IMR-90 (cell line): ENCODE measurements at regions not wholly inside any gene's neighbourhood (a gene's known extent, or its start where the extent isn't known, plus 50 kb on each side); places are given as distances from the start of the nearest gene placed in this dataset.

Experiments
- ATAC-seq: fragments of 200-7000 bp; cut with Tn5 transposase; 2 replicates; pipeline ENCODE4 v1.9.1; 2020; ENCODE audit warnings: low read depth, mild to moderate bottlenecking, moderate library complexity
- BruUV-seq: library from RNA; stranded (reverse); fragments of 400-500 nt; replicated peaks from 2 replicates; lab custom pipeline; 2021; lab: Mats Ljungman, UMichigan
- CTCF ChIA-PET: fragments of 300-600 bp; formaldehyde crosslinking; extraction: SDS; loops from one replicate; lab custom pipeline; 2021; ENCODE audit warnings: antibody characterized with exemption; lab: Yijun Ruan, JAX
- POLR2A ChIA-PET: fragments of 300-600 bp; sonication (Branson Sonifier 250); formaldehyde crosslinking; loops from one replicate; lab custom pipeline; 2022; ENCODE audit warnings: antibody characterized with exemption; ENCODE audit not compliant: unreplicated experiment; lab: Charles Lee
- DNase-seq: peaks from one replicate; pipeline ENCODE4 v3.0.0; 2013
- H2AFZ ChIP-seq: replicated peaks from 2 replicates; pipeline ENCODE3; 2013; ENCODE audit warnings: low read length, mild to moderate bottlenecking; ENCODE audit not compliant: poor library complexity
- H2AK5ac ChIP-seq: 2 replicates; pipeline ENCODE4 v1.6.1; 2013; ENCODE audit warnings: low read depth, low read length, inconsistent platforms
- H2AK9ac ChIP-seq: replicated peaks from 2 replicates; pipeline ENCODE3; 2013; ENCODE audit warnings: mild to moderate bottlenecking, low read depth, low read length, moderate library complexity; ENCODE audit not compliant: poor library complexity
- H2BK120ac ChIP-seq: 2 replicates; pipeline ENCODE4 v1.6.1; 2013; ENCODE audit warnings: low read depth, low read length, inconsistent platforms
- H2BK15ac ChIP-seq: 3 replicates; pipeline ENCODE4 v1.6.1; 2013; ENCODE audit warnings: low read depth, low read length, inconsistent platforms
- H2BK20ac ChIP-seq: 2 replicates; pipeline ENCODE4 v1.6.1; 2013; ENCODE audit warnings: low read depth, mild to moderate bottlenecking, inconsistent platforms, low read length, moderate library complexity
- H2BK5ac ChIP-seq: 2 replicates; pipeline ENCODE4 v1.6.1; 2013; ENCODE audit warnings: mild to moderate bottlenecking, low read depth, low read length, inconsistent platforms; ENCODE audit not compliant: poor library complexity, severe bottlenecking
- H3K14ac ChIP-seq: replicated peaks from 2 replicates; pipeline ENCODE4 v1.6.1; 2013; ENCODE audit warnings: low read depth, low read length, inconsistent platforms
- H3K18ac ChIP-seq: 2 replicates; pipeline ENCODE4 v1.6.1; 2013; ENCODE audit warnings: low read depth, low read length, control low read depth
- H3K23ac ChIP-seq: 2 replicates; pipeline ENCODE4 v1.6.1; 2013; ENCODE audit warnings: low read depth, low read length, inconsistent platforms
- H3K27ac ChIP-seq: 2 replicates; pipeline ENCODE4 v1.5.1; 2013; ENCODE audit warnings: mild to moderate bottlenecking, control low read depth, low read length; ENCODE audit not compliant: insufficient read depth
- H3K27me3 ChIP-seq: 2 replicates; pipeline ENCODE4 v1.6.1; 2013; ENCODE audit warnings: low read length; ENCODE audit not compliant: control insufficient read depth, insufficient read depth
- H3K36me3 ChIP-seq: 2 replicates; pipeline ENCODE4 v1.6.1; 2013; ENCODE audit warnings: low read length, mixed read lengths; ENCODE audit not compliant: control insufficient read depth, insufficient read depth
- H3K4ac ChIP-seq: 2 replicates; pipeline ENCODE4 v1.6.1; 2013; ENCODE audit warnings: low read depth, low read length, inconsistent platforms
- H3K4me1 ChIP-seq: 2 replicates; pipeline ENCODE4 v1.6.1; 2013; ENCODE audit warnings: low read length, mixed read lengths; ENCODE audit not compliant: control insufficient read depth, insufficient read depth
- H3K4me2 ChIP-seq: 2 replicates; pipeline ENCODE4 v1.6.1; 2013; ENCODE audit warnings: low read depth, mild to moderate bottlenecking, control low read depth, low read length, moderate library complexity
- H3K4me3 ChIP-seq: 2 replicates; pipeline ENCODE4 v1.5.1; 2013; ENCODE audit warnings: low read depth, mild to moderate bottlenecking, control low read depth, low read length, moderate library complexity; ENCODE audit not compliant: insufficient read depth
- H3K56ac ChIP-seq: 2 replicates; pipeline ENCODE4 v1.6.1; 2013; ENCODE audit warnings: low read length, inconsistent platforms; ENCODE audit not compliant: insufficient read depth; ENCODE audit errors: extremely low read depth
- H3K79me1 ChIP-seq, 2 experiments: 2 replicates each; pipeline ENCODE4 v1.6.1; 2013; ENCODE audit warnings: low read length in 2 of 2, inconsistent platforms in 1 of 2, low read depth in 1 of 2
- H3K9ac ChIP-seq: 2 replicates; pipeline ENCODE4 v1.6.1; 2013; ENCODE audit warnings: low read depth, low read length, control low read depth
- H3K9me1 ChIP-seq: 2 replicates; pipeline ENCODE4 v1.6.1; 2013; ENCODE audit warnings: low read length, inconsistent platforms; ENCODE audit not compliant: insufficient read depth
- H3K9me3 ChIP-seq: 2 replicates; pipeline ENCODE4 v1.6.1; 2013; ENCODE audit warnings: low read length; ENCODE audit not compliant: control insufficient read depth, insufficient read depth
- H4K20me1 ChIP-seq: 2 replicates; pipeline ENCODE4 v1.6.1; 2013; ENCODE audit warnings: low read length, inconsistent platforms; ENCODE audit not compliant: insufficient read depth
- H4K5ac ChIP-seq: 2 replicates; pipeline ENCODE4 v1.6.1; 2013; ENCODE audit warnings: mild to moderate bottlenecking, low read depth, low read length, control low read depth
- H4K8ac ChIP-seq, 2 experiments: 2 replicates each; pipeline ENCODE4 v1.6.1; 2013; ENCODE audit warnings: low read depth in 2 of 2, low read length in 2 of 2, control low read depth in 1 of 2, inconsistent platforms in 1 of 2
- H4K91ac ChIP-seq: 2 replicates; pipeline ENCODE4 v1.6.1; 2013; ENCODE audit warnings: low read depth, low read length, inconsistent platforms; ENCODE audit not compliant: insufficient read depth
- BHLHE40 ChIP-seq: fragments of 150-350 bp; IDR thresholded peaks from 2 replicates; pipeline ENCODE4 v1.6.1; 2016; ENCODE audit warnings: mild to moderate bottlenecking, low read depth, low read length
- CEBPB ChIP-seq: IDR thresholded peaks from 2 replicates; pipeline ENCODE4 v1.6.1; 2012; ENCODE audit warnings: low read depth, low read length, improper control_type of control experiment
- CHD1 ChIP-seq: IDR thresholded peaks from 2 replicates; pipeline ENCODE4 v1.6.1; 2012; ENCODE audit warnings: low read depth, low read length, improper control_type of control experiment
- FOS ChIP-seq: fragments of 150-350 bp; IDR thresholded peaks from 2 replicates; pipeline ENCODE4 v1.6.1; 2016; ENCODE audit warnings: low read depth, low read length
- MAFK ChIP-seq: IDR thresholded peaks from 2 replicates; pipeline ENCODE4 v1.6.1; 2012; ENCODE audit warnings: low read depth, low read length, improper control_type of control experiment
- MXI1 ChIP-seq: IDR thresholded peaks from 2 replicates; pipeline ENCODE4 v1.6.1; 2012; ENCODE audit warnings: low read depth, mild to moderate bottlenecking, low read length, moderate library complexity, borderline replicate concordance
- NFE2L2 ChIP-seq: fragments of 150-350 bp; IDR thresholded peaks from 2 replicates; pipeline ENCODE4 v1.6.1; 2016; ENCODE audit warnings: low read depth, mild to moderate bottlenecking, low read length
- POLR2A ChIP-seq: IDR thresholded peaks from 2 replicates; pipeline ENCODE4 v1.6.1; 2012; ENCODE audit warnings: mild to moderate bottlenecking, low read depth, low read length
- RAD21 ChIP-seq: IDR thresholded peaks from 2 replicates; pipeline ENCODE4 v1.6.1; 2012; ENCODE audit warnings: low read length, improper control_type of control experiment
- RCOR1 ChIP-seq: IDR thresholded peaks from 2 replicates; pipeline ENCODE4 v1.6.1; 2012; ENCODE audit warnings: mild to moderate bottlenecking, low read length, improper control_type of control experiment; ENCODE audit not compliant: insufficient replicate concordance
- RFX5 ChIP-seq: IDR thresholded peaks from 2 replicates; pipeline ENCODE4 v1.8.0; 2012; ENCODE audit warnings: low read depth, mild to moderate bottlenecking, low read length, moderate library complexity
- WGBS, 2 experiments: methylation state at CpG; one replicate each; pipeline versions ENCODE4 v1.1.5 to v1.1.7; 2013; ENCODE audit warnings: missing lambda C conversion rate in 2 of 2; ENCODE audit not compliant: insufficient read length in 1 of 2; ENCODE audit errors: extremely low coverage in 2 of 2; 5-methylcytosine and 5-hydroxymethylcytosine counted together
- dilution Hi-C: fragments of 300-500 bp; cut with HindIII; formaldehyde crosslinking; loops from one replicate; pipeline ENCODE4 v1.14.3; 2018; ENCODE audit warnings: low sequenced_read_pairs; ENCODE audit not compliant: unreplicated experiment
- in situ Hi-C: fragments of 300-500 bp; cut with MboI; formaldehyde crosslinking; loops from 3 replicates; pipeline ENCODE4 v1.14.3; 2019; ENCODE audit warnings: low sequenced_read_pairs, inconsistent platforms, mixed read lengths
- intact Hi-C: fragments of 100-400 bp; cut with micrococcal nuclease; formaldehyde crosslinking; loops from 2 replicates; pipeline ENCODE4 v1.10.0; 2022
- TF ChIP-seq, protein P1 (sequence below): conservative IDR thresholded peaks from 2 replicates; pipeline ENCODE4 v1.5.1; 2012; ENCODE audit warnings: mild to moderate bottlenecking, low read depth, low read length, improper control_type of control experiment

DNA sequence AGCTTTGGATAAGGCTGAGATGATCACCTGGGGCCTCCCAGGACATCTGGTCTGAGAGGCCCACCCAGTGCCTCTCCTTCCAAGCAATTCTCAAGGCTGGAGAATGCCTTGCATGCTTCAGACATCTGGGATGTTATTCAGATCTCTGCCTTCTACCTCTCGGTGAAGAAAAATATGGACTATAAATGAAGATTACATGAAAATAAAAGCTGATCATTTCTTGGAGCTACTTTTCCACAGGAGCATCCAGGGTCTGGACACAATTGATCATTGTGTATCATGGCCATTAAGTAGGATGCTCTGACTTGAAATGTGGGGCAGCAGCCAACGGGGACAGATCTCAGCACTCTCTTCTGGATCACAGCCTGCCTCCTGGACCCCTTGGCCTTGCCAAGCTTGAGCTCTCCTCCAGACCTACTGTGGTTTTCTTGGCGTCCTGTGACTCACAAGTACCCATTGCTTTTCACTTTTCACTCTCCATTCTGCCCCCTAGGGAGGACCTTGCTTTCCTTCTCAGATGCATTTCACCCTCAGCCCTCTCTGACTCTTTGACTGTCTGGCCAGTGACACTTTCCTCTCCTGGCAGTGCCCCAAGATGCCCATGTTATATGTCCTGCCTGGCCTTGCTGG is 203.1 kb downstream of the INSIG2 start:
- H3K9me3 ChIP-seq = no peaks in the 10 kb centered on the region
- no peak overlapping the region for H2BK5ac ChIP-seq
- no peak overlapping the region for H3K4me2 ChIP-seq
- no peak for TF ChIP-seq RAD21
- no peak for TF ChIP-seq NFE2L2
- no peak for TF ChIP-seq RCOR1
- no peak for TF ChIP-seq BHLHE40
- TF ChIP-seq POLR2A = no peak
- TF ChIP-seq RFX5 = no peak
- TF ChIP-seq MXI1 = no peak
- TF ChIP-seq CEBPB = no peak
- no peak for TF ChIP-seq CHD1
- TF ChIP-seq, protein P1, sequence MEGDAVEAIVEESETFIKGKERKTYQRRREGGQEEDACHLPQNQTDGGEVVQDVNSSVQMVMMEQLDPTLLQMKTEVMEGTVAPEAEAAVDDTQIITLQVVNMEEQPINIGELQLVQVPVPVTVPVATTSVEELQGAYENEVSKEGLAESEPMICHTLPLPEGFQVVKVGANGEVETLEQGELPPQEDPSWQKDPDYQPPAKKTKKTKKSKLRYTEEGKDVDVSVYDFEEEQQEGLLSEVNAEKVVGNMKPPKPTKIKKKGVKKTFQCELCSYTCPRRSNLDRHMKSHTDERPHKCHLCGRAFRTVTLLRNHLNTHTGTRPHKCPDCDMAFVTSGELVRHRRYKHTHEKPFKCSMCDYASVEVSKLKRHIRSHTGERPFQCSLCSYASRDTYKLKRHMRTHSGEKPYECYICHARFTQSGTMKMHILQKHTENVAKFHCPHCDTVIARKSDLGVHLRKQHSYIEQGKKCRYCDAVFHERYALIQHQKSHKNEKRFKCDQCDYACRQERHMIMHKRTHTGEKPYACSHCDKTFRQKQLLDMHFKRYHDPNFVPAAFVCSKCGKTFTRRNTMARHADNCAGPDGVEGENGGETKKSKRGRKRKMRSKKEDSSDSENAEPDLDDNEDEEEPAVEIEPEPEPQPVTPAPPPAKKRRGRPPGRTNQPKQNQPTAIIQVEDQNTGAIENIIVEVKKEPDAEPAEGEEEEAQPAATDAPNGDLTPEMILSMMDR = no peak
- no peak for TF ChIP-seq FOS
- TF ChIP-seq MAFK = no peak
- WGBS, 2 experiments = 20% methylated on average over 1 of the region's 3 CpGs; no CpG with 5 or more reads in 1 of the 2 experiments
- H2BK120ac ChIP-seq = no peak overlapping the region
- dilution Hi-C loops (no loop called here), intact Hi-C loops (no loop called here), in situ Hi-C loops (no loop called here)
- H3K27me3 ChIP-seq = no peaks in the 10 kb centered on the region
- no peak overlapping the region for H4K8ac ChIP-seq
- ChIA-PET CTCF (no interaction called here), POLR2A (no interaction called here)
- H2BK15ac ChIP-seq = no peak overlapping the region
- H3K9ac ChIP-seq = no peak overlapping the region
- no peak for ATAC-seq
- H3K18ac ChIP-seq = no peak overlapping the region
- H3K4me1 ChIP-seq = no peaks in the 10 kb centered on the region
- no peak overlapping the region for H3K4me3 ChIP-seq
- H2AK9ac ChIP-seq = no peak overlapping the region
- no peak overlapping the region for H4K5ac ChIP-seq
- no peak overlapping the region for H2AK5ac ChIP-seq
- no peak overlapping the region for H3K27ac ChIP-seq
- no peak overlapping the region for H2AFZ ChIP-seq
- H4K20me1 ChIP-seq = no peaks in the 10 kb centered on the region
- H3K23ac ChIP-seq = no peak overlapping the region
- DNase-seq = no peak
- no peak overlapping the region for H2BK20ac ChIP-seq
- no peak overlapping the region for H4K91ac ChIP-seq
- H3K9me1 ChIP-seq = no peaks in the 10 kb centered on the region
- H3K14ac ChIP-seq = no peak overlapping the region
- no peak overlapping the region for H3K56ac ChIP-seq
- H3K4ac ChIP-seq = no peak overlapping the region
- no peaks in the 10 kb centered on the region for H3K79me1 ChIP-seq
- BruUV-seq = no TSS peak
- no peaks in the 10 kb centered on the region for H3K36me3 ChIP-seq
